ENCODE measurements at regions not wholly inside any gene's neighbourhood (a gene's known extent, or its start where the extent isn't known, plus 50 kb on each side); places are given as distances from the start of the nearest gene placed in this dataset. TPM values are rescaled to one million over a fixed set of nuclear protein-coding genes. Genes with fewer than 3 reads are reported as not detected.

- no peak for DNase-seq (ENCODE audit: low read depth)
- H3K4me3 ChIP-seq (ENCODE audit: low read depth, low read length), result no peak overlapping the region
- TF ChIP-seq CTCF (IDR thresholded peaks at IDR 0.05; ENCODE audit: insufficient read depth, low read depth, low read length), result no peak
These were observed 49.9 kb upstream of the SUCLG2 start for GRCh38 chr3:67704322-67704721.

Small RNA genes lying in the stretch of these regions (small RNA-seq; reads per million reads assigned to genes)
- not detected for gene AC107626.1
